IMR-90 (cell line): ENCODE measurements at regions not wholly inside any gene's neighbourhood (a gene's known extent, or its start where the extent isn't known, plus 50 kb on each side); places are given as distances from the start of the nearest gene placed in this dataset.

Source experiments
- CEBPB ChIP-seq: IDR thresholded peaks from 2 replicates; pipeline ENCODE4 v1.6.1; 2012; ENCODE audit warnings: low read depth, low read length, improper control_type of control experiment
- CHD1 ChIP-seq: IDR thresholded peaks from 2 replicates; pipeline ENCODE4 v1.6.1; 2012; ENCODE audit warnings: low read depth, low read length, improper control_type of control experiment
- FOS ChIP-seq: fragments of 150-350 bp; IDR thresholded peaks from 2 replicates; pipeline ENCODE4 v1.6.1; 2016; ENCODE audit warnings: low read depth, low read length
- MAFK ChIP-seq: IDR thresholded peaks from 2 replicates; pipeline ENCODE4 v1.6.1; 2012; ENCODE audit warnings: low read depth, low read length, improper control_type of control experiment
- POLR2A ChIP-seq: IDR thresholded peaks from 2 replicates; pipeline ENCODE4 v1.6.1; 2012; ENCODE audit warnings: mild to moderate bottlenecking, low read depth, low read length
- RFX5 ChIP-seq: IDR thresholded peaks from 2 replicates; pipeline ENCODE4 v1.8.0; 2012; ENCODE audit warnings: low read depth, mild to moderate bottlenecking, low read length, moderate library complexity
- SMC3 ChIP-seq: fragments of 150-350 bp; IDR thresholded peaks from 2 replicates; pipeline ENCODE4 v1.6.1; 2016; ENCODE audit warnings: low read depth, mild to moderate bottlenecking, antibody characterized with exemption, low read length, moderate library complexity
- TF ChIP-seq, protein P1 (sequence below): conservative IDR thresholded peaks from 2 replicates; pipeline ENCODE4 v1.5.1; 2012; ENCODE audit warnings: mild to moderate bottlenecking, low read depth, low read length, improper control_type of control experiment

DNA sequence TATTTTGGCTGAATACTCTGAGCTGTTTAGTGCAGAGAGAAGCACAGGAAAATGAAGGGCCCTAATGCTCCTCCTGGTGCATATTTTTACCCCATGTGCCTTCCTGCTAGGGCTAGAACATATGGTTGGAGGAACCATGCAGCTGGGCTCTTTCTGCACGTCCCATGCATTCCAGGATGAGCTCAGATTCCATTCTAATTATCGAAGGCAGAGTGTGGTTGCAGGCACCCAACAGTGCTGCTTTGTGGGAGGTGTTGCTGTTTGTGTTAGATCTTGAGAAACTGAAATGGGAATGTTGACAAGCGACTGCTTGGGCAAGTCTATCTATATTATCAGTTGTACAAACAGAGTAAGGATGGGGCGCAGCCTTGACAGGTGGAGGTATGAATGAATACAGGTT, 419.5 kb downstream of the DHX35 start:
- TF ChIP-seq, protein P1, sequence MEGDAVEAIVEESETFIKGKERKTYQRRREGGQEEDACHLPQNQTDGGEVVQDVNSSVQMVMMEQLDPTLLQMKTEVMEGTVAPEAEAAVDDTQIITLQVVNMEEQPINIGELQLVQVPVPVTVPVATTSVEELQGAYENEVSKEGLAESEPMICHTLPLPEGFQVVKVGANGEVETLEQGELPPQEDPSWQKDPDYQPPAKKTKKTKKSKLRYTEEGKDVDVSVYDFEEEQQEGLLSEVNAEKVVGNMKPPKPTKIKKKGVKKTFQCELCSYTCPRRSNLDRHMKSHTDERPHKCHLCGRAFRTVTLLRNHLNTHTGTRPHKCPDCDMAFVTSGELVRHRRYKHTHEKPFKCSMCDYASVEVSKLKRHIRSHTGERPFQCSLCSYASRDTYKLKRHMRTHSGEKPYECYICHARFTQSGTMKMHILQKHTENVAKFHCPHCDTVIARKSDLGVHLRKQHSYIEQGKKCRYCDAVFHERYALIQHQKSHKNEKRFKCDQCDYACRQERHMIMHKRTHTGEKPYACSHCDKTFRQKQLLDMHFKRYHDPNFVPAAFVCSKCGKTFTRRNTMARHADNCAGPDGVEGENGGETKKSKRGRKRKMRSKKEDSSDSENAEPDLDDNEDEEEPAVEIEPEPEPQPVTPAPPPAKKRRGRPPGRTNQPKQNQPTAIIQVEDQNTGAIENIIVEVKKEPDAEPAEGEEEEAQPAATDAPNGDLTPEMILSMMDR: no peak
- no peak for TF ChIP-seq SMC3
- TF ChIP-seq CHD1: no peak
- no peak for TF ChIP-seq FOS
- TF ChIP-seq POLR2A: no peak
- no peak for TF ChIP-seq RFX5
- TF ChIP-seq CEBPB: no peak
- no peak for TF ChIP-seq MAFK
